Activated CD4-positive, alpha-beta T cell treated with anti-CD3 and anti-CD28 coated beads, Interleukin-2, amount 10 ng/mL, durations not matched to agents 24 days and 14 days (primary cell): ENCODE measurements at regions not wholly inside any gene's neighbourhood (a gene's known extent, or its start where the extent isn't known, plus 50 kb on each side); places are given as distances from the start of the nearest gene placed in this dataset.

Experiments used
- DNase-seq: peaks from one replicate; pipeline ENCODE4 v3.0.0; 2022
- H3K27ac Mint-ChIP-seq: one replicate; pipeline ENCODE4 v1.8.0; 2022; ENCODE audit warnings: mild to moderate bottlenecking, mixed read lengths
- H3K27me3 Mint-ChIP-seq: one replicate; pipeline ENCODE4 v1.8.0; 2022; ENCODE audit warnings: mixed read lengths
- H3K36me3 Mint-ChIP-seq: one replicate; pipeline ENCODE4 v1.8.0; 2022; ENCODE audit warnings: low read depth, mild to moderate bottlenecking, mixed read lengths
- H3K4me1 Mint-ChIP-seq: one replicate; pipeline ENCODE4 v1.8.0; 2021; ENCODE audit warnings: mixed read lengths
- H3K4me3 Mint-ChIP-seq: one replicate; pipeline ENCODE4 v1.8.0; 2022; ENCODE audit warnings: mild to moderate bottlenecking, moderate library complexity, mixed read lengths
- H3K9me3 Mint-ChIP-seq: one replicate; pipeline ENCODE4 v1.8.0; 2021; ENCODE audit warnings: mixed read lengths
- intact Hi-C: fragments of 100-400 bp; cut with micrococcal nuclease; formaldehyde crosslinking; loops from one replicate; pipeline ENCODE4 v1.15.1; 2023

DNA sequence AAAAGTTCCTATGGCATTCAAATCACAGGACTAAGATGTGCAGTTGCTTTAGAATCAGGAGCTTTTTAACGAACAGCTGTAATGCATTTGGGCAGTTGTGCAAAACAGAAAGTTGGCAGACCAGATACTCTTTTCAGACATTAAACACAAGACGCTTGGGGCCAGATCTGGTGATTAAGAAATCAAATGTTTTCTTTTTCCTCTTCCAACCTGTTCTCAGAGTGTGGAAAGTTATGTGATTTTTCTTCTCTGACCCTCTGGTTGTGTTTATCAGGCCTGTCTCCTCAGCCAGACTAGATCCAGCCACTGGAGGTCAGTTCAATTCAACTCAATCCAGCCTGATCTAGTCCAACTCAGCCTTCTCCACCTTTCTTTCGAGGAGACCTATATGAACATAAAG lies 298.5 kb upstream of the PCSK5 start:
- no peak overlapping the region for H3K4me3 Mint-ChIP-seq
- no peaks in the 10 kb centered on the region for H3K27me3 Mint-ChIP-seq
- no peaks in the 10 kb centered on the region for H3K36me3 Mint-ChIP-seq
- intact Hi-C loops = no loop called here
- no peak for DNase-seq
- H3K27ac Mint-ChIP-seq = no peak overlapping the region
- H3K9me3 Mint-ChIP-seq = no peaks in the 10 kb centered on the region
- no peaks in the 10 kb centered on the region for H3K4me1 Mint-ChIP-seq

GRCh38 chr9:75592586-75592985 lies 297.9 kb upstream of the PCSK5 start:
- no peak overlapping the region for H3K4me3 Mint-ChIP-seq
- no peaks in the 10 kb centered on the region for H3K4me1 Mint-ChIP-seq
- no peaks in the 10 kb centered on the region for H3K36me3 Mint-ChIP-seq
- no peak overlapping the region for H3K27ac Mint-ChIP-seq
- H3K9me3 Mint-ChIP-seq = no peaks in the 10 kb centered on the region
- intact Hi-C loops = no loop called here
- H3K27me3 Mint-ChIP-seq = no peaks in the 10 kb centered on the region
- no peak for DNase-seq

DNA sequence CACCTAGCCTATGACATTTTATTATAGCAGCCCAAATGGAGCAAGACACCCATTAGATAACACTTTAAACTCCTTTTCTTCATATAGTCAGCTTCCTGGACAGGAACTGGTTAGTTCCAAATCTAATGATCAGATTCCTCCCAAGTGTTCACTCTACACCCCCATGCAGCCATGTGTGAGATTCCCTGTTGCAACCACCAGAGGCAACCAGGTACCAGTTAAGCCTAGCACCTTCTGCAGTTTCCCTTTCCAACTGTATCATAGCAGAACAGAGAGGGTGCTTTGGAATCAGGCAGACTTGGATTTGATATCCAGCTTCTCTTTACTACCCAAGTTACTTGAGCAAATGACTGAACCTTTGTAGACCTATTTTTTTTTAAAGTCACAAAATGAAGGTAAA lies 296.6 kb upstream of the PCSK5 start:
- H3K9me3 Mint-ChIP-seq = no peaks in the 10 kb centered on the region

GRCh38 chr9:75599126-75599525 lies 291.3 kb upstream of the PCSK5 start:
- H3K27ac Mint-ChIP-seq = no peak overlapping the region
- no peak overlapping the region for H3K4me3 Mint-ChIP-seq
- no peaks in the 10 kb centered on the region for H3K27me3 Mint-ChIP-seq
- H3K4me1 Mint-ChIP-seq = no peaks in the 10 kb centered on the region
- no peaks in the 10 kb centered on the region for H3K36me3 Mint-ChIP-seq
- no peak for DNase-seq
- intact Hi-C loops = no loop called here
- no peaks in the 10 kb centered on the region for H3K9me3 Mint-ChIP-seq

More for the DNA sequence above, 296.6 kb upstream of the PCSK5 start:
- intact Hi-C loops = no loop called here
- no peaks in the 10 kb centered on the region for H3K36me3 Mint-ChIP-seq
- H3K27me3 Mint-ChIP-seq = no peaks in the 10 kb centered on the region
- no peak overlapping the region for H3K27ac Mint-ChIP-seq
- no peaks in the 10 kb centered on the region for H3K4me1 Mint-ChIP-seq
- H3K4me3 Mint-ChIP-seq = no peak overlapping the region
- no peak for DNase-seq

DNA sequence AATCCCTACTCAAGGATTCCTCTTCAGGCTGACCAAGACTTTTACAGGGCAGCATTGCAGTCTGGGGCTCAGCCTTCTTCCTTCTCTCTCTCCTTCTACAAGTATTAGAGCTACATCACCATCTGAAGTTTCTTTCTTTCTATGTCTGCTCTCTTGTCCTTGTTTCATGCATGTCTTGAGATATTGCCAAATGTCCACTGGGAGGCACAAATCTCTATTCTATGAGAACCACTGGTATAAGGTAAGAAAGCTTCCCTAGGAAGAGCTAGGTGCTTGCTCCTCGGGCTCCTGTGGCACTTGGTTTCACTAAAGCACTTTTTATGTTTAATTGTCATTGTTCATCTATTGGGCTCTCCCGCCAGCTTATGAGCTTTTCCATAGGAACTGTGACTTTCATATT lies 289.2 kb upstream of the PCSK5 start:
- H3K4me3 Mint-ChIP-seq = no peak overlapping the region
- no peaks in the 10 kb centered on the region for H3K27me3 Mint-ChIP-seq
- no peak overlapping the region for H3K27ac Mint-ChIP-seq
- DNase-seq = no peak
- intact Hi-C loops = no loop called here
- no peaks in the 10 kb centered on the region for H3K36me3 Mint-ChIP-seq
- no peaks in the 10 kb centered on the region for H3K4me1 Mint-ChIP-seq
- no peaks in the 10 kb centered on the region for H3K9me3 Mint-ChIP-seq

GRCh38 chr9:75602060-75602459 lies 288.4 kb upstream of the PCSK5 start:
- Mint-ChIP-seq H3K27ac (no peak overlapping the region), H3K27me3 (no peaks in the 10 kb centered on the region), H3K9me3 (no peaks in the 10 kb centered on the region), H3K4me3 (no peak overlapping the region), H3K36me3 (no peaks in the 10 kb centered on the region), H3K4me1 (no peaks in the 10 kb centered on the region)
- intact Hi-C loops = no loop called here
- no peak for DNase-seq

GRCh38 chr9:75604661-75605060 lies 285.8 kb upstream of the PCSK5 start:
- no peak for DNase-seq
- no peaks in the 10 kb centered on the region for H3K9me3 Mint-ChIP-seq
- intact Hi-C loops = no loop called here
- no peaks in the 10 kb centered on the region for H3K36me3 Mint-ChIP-seq
- no peak overlapping the region for H3K27ac Mint-ChIP-seq
- H3K4me3 Mint-ChIP-seq = no peak overlapping the region
- no peaks in the 10 kb centered on the region for H3K27me3 Mint-ChIP-seq
- no peaks in the 10 kb centered on the region for H3K4me1 Mint-ChIP-seq

- Mint-ChIP-seq H3K4me3 (no peak overlapping the region), H3K27me3 (no peaks in the 10 kb centered on the region), H3K4me1 (no peaks in the 10 kb centered on the region), H3K36me3 (no peaks in the 10 kb centered on the region), H3K9me3 (no peaks in the 10 kb centered on the region), H3K27ac (no peak overlapping the region)
- intact Hi-C loops = no loop called here
- DNase-seq = no peak
Observed at GRCh38 chr9:75607521-75607920, 283.0 kb upstream of the PCSK5 start.

- Mint-ChIP-seq H3K36me3 (no peaks in the 10 kb centered on the region), H3K4me3 (no peak overlapping the region), H3K4me1 (no peaks in the 10 kb centered on the region), H3K27me3 (no peaks in the 10 kb centered on the region), H3K9me3 (no peaks in the 10 kb centered on the region), H3K27ac (no peak overlapping the region)
- DNase-seq = no peak
- intact Hi-C loops = no loop called here
Observed at GRCh38 chr9:75609401-75609800, 281.1 kb upstream of the PCSK5 start.

GRCh38 chr9:75610246-75610645 lies 280.2 kb upstream of the PCSK5 start:
- H3K36me3 Mint-ChIP-seq = no peaks in the 10 kb centered on the region
- H3K9me3 Mint-ChIP-seq = no peaks in the 10 kb centered on the region
- H3K27me3 Mint-ChIP-seq = no peaks in the 10 kb centered on the region
- intact Hi-C loops = no loop called here
- H3K27ac Mint-ChIP-seq = no peak overlapping the region
- no peak for DNase-seq
- H3K4me3 Mint-ChIP-seq = no peak overlapping the region
- H3K4me1 Mint-ChIP-seq = no peaks in the 10 kb centered on the region

GRCh38 chr9:75612205-75612604 lies 278.3 kb upstream of the PCSK5 start:
- no peaks in the 10 kb centered on the region for H3K9me3 Mint-ChIP-seq
- intact Hi-C loops = no loop called here
- no peaks in the 10 kb centered on the region for H3K27me3 Mint-ChIP-seq
- DNase-seq = no peak
- H3K4me1 Mint-ChIP-seq = no peaks in the 10 kb centered on the region
- H3K4me3 Mint-ChIP-seq = no peak overlapping the region
- no peaks in the 10 kb centered on the region for H3K36me3 Mint-ChIP-seq
- no peak overlapping the region for H3K27ac Mint-ChIP-seq

GRCh38 chr9:75612754-75613153 lies 277.7 kb upstream of the PCSK5 start:
- no peak for DNase-seq
- Mint-ChIP-seq H3K36me3 (no peaks in the 10 kb centered on the region), H3K4me1 (no peaks in the 10 kb centered on the region)

DNA sequence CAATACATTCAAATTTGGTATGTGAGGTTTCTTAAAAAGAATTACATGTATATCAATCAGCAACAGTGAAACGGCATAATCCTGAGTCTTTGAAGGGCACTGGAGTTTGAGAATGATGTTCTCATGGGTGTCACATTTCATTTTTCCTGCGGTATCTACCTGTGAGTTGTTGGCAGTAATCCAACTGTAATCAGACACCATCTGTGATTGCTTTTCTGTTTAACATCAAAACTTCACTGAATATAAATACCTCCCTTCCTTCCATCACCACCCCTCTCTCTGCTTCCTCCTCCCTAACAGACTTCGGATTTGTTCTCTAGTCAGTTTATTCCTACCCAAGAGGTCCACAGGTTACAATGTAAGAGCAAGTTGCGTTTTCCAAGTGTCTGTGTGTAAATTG lies 275.2 kb upstream of the PCSK5 start:
- no peak overlapping the region for H3K27ac Mint-ChIP-seq
- no peaks in the 10 kb centered on the region for H3K27me3 Mint-ChIP-seq
- H3K4me3 Mint-ChIP-seq = no peak overlapping the region
- no peaks in the 10 kb centered on the region for H3K4me1 Mint-ChIP-seq
- no peaks in the 10 kb centered on the region for H3K9me3 Mint-ChIP-seq
- intact Hi-C loops = no loop called here
- DNase-seq = no peak
- no peaks in the 10 kb centered on the region for H3K36me3 Mint-ChIP-seq

More at GRCh38 chr9:75612754-75613153, 277.7 kb upstream of the PCSK5 start:
- H3K27ac Mint-ChIP-seq = no peak overlapping the region
- no peak overlapping the region for H3K4me3 Mint-ChIP-seq
- intact Hi-C loops = no loop called here
- H3K9me3 Mint-ChIP-seq = no peaks in the 10 kb centered on the region
- no peaks in the 10 kb centered on the region for H3K27me3 Mint-ChIP-seq

- H3K27ac Mint-ChIP-seq = no peak overlapping the region
- H3K36me3 Mint-ChIP-seq = no peaks in the 10 kb centered on the region
- no peak overlapping the region for H3K4me3 Mint-ChIP-seq
- no peaks in the 10 kb centered on the region for H3K4me1 Mint-ChIP-seq
- intact Hi-C loops = no loop called here
- peaks cover under 1% of the 10 kb centered on the region for H3K27me3 Mint-ChIP-seq
- no peak for DNase-seq
- H3K9me3 Mint-ChIP-seq = no peaks in the 10 kb centered on the region
Observed at GRCh38 chr9:75616052-75616451, 274.4 kb upstream of the PCSK5 start.

GRCh38 chr9:75616841-75617566 lies 273.5 kb upstream of the PCSK5 start:
- Mint-ChIP-seq H3K4me3 (no peak overlapping the region), H3K9me3 (no peaks in the 10 kb centered on the region), H3K36me3 (no peaks in the 10 kb centered on the region), H3K27ac (no peak overlapping the region), H3K4me1 (no peaks in the 10 kb centered on the region), H3K27me3 (peaks cover 7% of the 10 kb centered on the region)
- intact Hi-C loops = no loop called here
- DNase-seq = no peak
